ENCODE measurements at regions not wholly inside any gene's neighbourhood (a gene's known extent, or its start where the extent isn't known, plus 50 kb on each side); places are given as distances from the start of the nearest gene placed in this dataset.

GRCh38 chr17:14919631-14920213 lies 345.4 kb downstream of the PMP22 start:
- H3K27ac ChIP-seq (ENCODE audit: low read depth, low read length): no peak overlapping the region

More at GRCh38 chr17:14919631-14920213, 345.4 kb downstream of the PMP22 start:
- Histone ChIP-seq H3K79me1 (ENCODE audit: low read depth, low read length) (no peaks in the 10 kb centered on the region), H2BK15ac (ENCODE audit: low read length) (no peak overlapping the region), H2AK5ac (ENCODE audit: low read depth, low read length) (no peak overlapping the region), H3K4me3 (ENCODE audit: extremely low read depth in 1 of 4, insufficient read depth in 2 of 4, low read depth in 3 of 4, low read length in 4 of 4) (no peak overlapping the region), H4K91ac (replicated peaks; ENCODE audit: insufficient read length, low read length) (no peak overlapping the region), H2BK120ac (replicated peaks; ENCODE audit: low read depth, low read length) (no peak overlapping the region), H4K20me1 (replicated peaks in 1 of 2; ENCODE audit: control insufficient read depth in 1 of 2, insufficient read depth in 2 of 2, low read length in 2 of 2) (no peaks in the 10 kb centered on the region), H3K14ac (ENCODE audit: insufficient read length) (no peak overlapping the region), H3K4me2 (ENCODE audit: insufficient read depth in 1 of 2, low read depth in 2 of 2, low read length in 2 of 2) (peak overlapping the region in 1 of 2 experiments; percentile 19; a peak in 1 of 4 replicates), H2BK12ac (ENCODE audit: low read depth, low read length) (no peak overlapping the region), H3K4ac (replicated peaks; ENCODE audit: insufficient read length, low read depth, low read length) (no peak overlapping the region), H3K23me2 (ENCODE audit: low read depth, low read length) (no peaks in the 10 kb centered on the region), H2BK20ac (ENCODE audit: low read length) (no peak overlapping the region), H3K23ac (ENCODE audit: insufficient read length) (no peak overlapping the region), H3K9me3 (ENCODE audit: insufficient read depth in 2 of 2, low read depth in 1 of 2, low read length in 1 of 2) (no peaks in the 10 kb centered on the region; a peak in 2 of 4 replicates), H4K8ac (ENCODE audit: extremely low read depth, insufficient read depth, low read length) (no peak overlapping the region), H3K9ac (replicated peaks in 1 of 4; ENCODE audit: extremely low read depth in 1 of 4, low read depth in 3 of 4, low read length in 3 of 4) (no peak overlapping the region), H2BK5ac (ENCODE audit: low read depth, low read length) (no peak overlapping the region), H3K27me3 (replicated peaks in 1 of 4; ENCODE audit: control insufficient read depth in 3 of 4, extremely low read depth in 1 of 4, insufficient read depth in 3 of 4, low read length in 3 of 4) (no peaks in the 10 kb centered on the region), H3K79me2 (ENCODE audit: control insufficient read depth in 1 of 2, insufficient read depth in 2 of 2, low read length in 2 of 2) (no peaks in the 10 kb centered on the region), H3K4me1 (replicated peaks in 1 of 4; ENCODE audit: control insufficient read depth in 3 of 4, insufficient read depth in 4 of 4, low read length in 3 of 4) (peaks cover 3 to 14% (median 5%) of the 10 kb centered on the region in 4 experiments; a peak in 5 of 7 replicates), H3K18ac (ENCODE audit: extremely low read depth, low read length) (no peak overlapping the region), H3K36me3 (ENCODE audit: control insufficient read depth in 2 of 4, insufficient read depth in 4 of 4, low read length in 3 of 4) (no peaks in the 10 kb centered on the region), H4K5ac (ENCODE audit: insufficient read length, low read depth, low read length) (no peak overlapping the region), H2AFZ (ENCODE audit: low read length) (no peak overlapping the region; the same call in 1 of the 2 replicates), H3K56ac (replicated peaks; ENCODE audit: insufficient read length, low read depth, low read length) (no peak overlapping the region)
- no peak for TF ChIP-seq MAX (IDR thresholded peaks at IDR 0.05)
- TF ChIP-seq USF2 (IDR thresholded peaks at IDR 0.05; ENCODE audit: low read length): no peak
- TF ChIP-seq CTBP2 (IDR thresholded peaks at IDR 0.05; ENCODE audit: borderline replicate concordance, insufficient read depth, insufficient read length, low read length): no peak
- no peak for TF ChIP-seq KDM5A (IDR thresholded peaks at IDR 0.05; ENCODE audit: low read length)
- TF ChIP-seq RBBP5 (IDR thresholded peaks at IDR 0.05; ENCODE audit: borderline replicate concordance, low read depth, low read length): no peak
- no peak for TF ChIP-seq CHD2 (IDR thresholded peaks at IDR 0.05; ENCODE audit: low read length)
- TF ChIP-seq BCL11A (IDR thresholded peaks at IDR 0.05; ENCODE audit: low read depth in 2 of 2, low read length in 2 of 2): no peak
- TF ChIP-seq KDM1A (IDR thresholded peaks at IDR 0.05; ENCODE audit: borderline replicate concordance, low read length): no peak
- no peak for TF ChIP-seq SP1 (IDR thresholded peaks at IDR 0.05; ENCODE audit: low read depth, low read length)
- no peak for TF ChIP-seq NANOG (IDR thresholded peaks at IDR 0.05; ENCODE audit: insufficient read depth, low read depth, low read length, poor library complexity, severe bottlenecking)
- WGBS, 2 experiments (ENCODE audit: extremely low coverage in 1 of 2, insufficient coverage in 1 of 2, insufficient read length in 1 of 2, insufficient replicate concordance in 2 of 2, low coverage in 1 of 2, low lambda C conversion rate in 2 of 2, missing lambda C conversion rate in 1 of 2): 77% methylated on average over 5 of the region's 5 CpGs; no CpG with 5 or more reads in 1 of the 2 experiments
- no peak for FAIRE-seq
- DNase-seq (ENCODE audit: low read depth in 1 of 2, low spot score in 2 of 2): no peak
- ChIA-PET POLR2A (ENCODE audit: partially characterized antibody) (no interaction called here), CTCF (ENCODE audit: partially characterized antibody) (interaction anchor here (0.7 to 1.1 kb wide), 3 partner anchors 33 to 463 kb away, joined by 3 read pairs; no protein-coding TSS in a partner anchor)

All from H1 (cell line).